H1 (cell line): ENCODE measurements at regions not wholly inside any gene's neighbourhood (a gene's known extent, or its start where the extent isn't known, plus 50 kb on each side); places are given as distances from the start of the nearest gene placed in this dataset.

Experiments
- CTCF ChIA-PET: fragments of 300-600 bp; sonication (Branson Sonifier 250); formaldehyde crosslinking; loops from one replicate; lab custom pipeline; 2021; ENCODE audit not compliant: partially characterized antibody; lab: Charles Lee
- POLR2A ChIA-PET: fragments of 300-600 bp; sonication (Branson Sonifier 250); formaldehyde crosslinking; loops from one replicate; lab custom pipeline; 2021; ENCODE audit warnings: inconsistent platforms; ENCODE audit not compliant: partially characterized antibody; lab: Charles Lee
- DNase-seq, 2 experiments: peaks; one replicate each; pipeline versions ENCODE4 v3.0.0 to v3.0.0-alpha.2; 2010 to 2022; ENCODE audit warnings: low spot score in 2 of 2, low read depth in 1 of 2, mixed read lengths in 1 of 2
- FAIRE-seq: peaks from 2 replicates; lab custom pipeline; 2011; peaks lifted over from hg19 to GRCh38; lab: Jason Lieb, UNC
- H2AFZ ChIP-seq: 2 replicates; pipeline ENCODE4 v1.8.1; 2012; ENCODE audit warnings: low read length, inconsistent platforms
- H2AK5ac ChIP-seq: 2 replicates; pipeline ENCODE4 v1.6.1; 2013; ENCODE audit warnings: low read depth, low read length
- H2BK120ac ChIP-seq: replicated peaks from 2 replicates; pipeline ENCODE3; 2013; ENCODE audit warnings: low read depth, low read length, inconsistent platforms
- H2BK12ac ChIP-seq: 2 replicates; pipeline ENCODE4 v1.6.1; 2013; ENCODE audit warnings: low read depth, low read length
- H2BK15ac ChIP-seq: 2 replicates; pipeline ENCODE4 v1.6.1; 2013; ENCODE audit warnings: low read length
- H2BK20ac ChIP-seq: 2 replicates; pipeline ENCODE4 v1.6.1; 2013; ENCODE audit warnings: low read length
- H2BK5ac ChIP-seq: 2 replicates; pipeline ENCODE4 v1.6.1; 2013; ENCODE audit warnings: low read depth, low read length
- H3K14ac ChIP-seq: 2 replicates; pipeline ENCODE4 v1.6.1; 2013; ENCODE audit warnings: inconsistent platforms; ENCODE audit not compliant: insufficient read length
- H3K18ac ChIP-seq: 2 replicates; pipeline ENCODE4 v1.6.1; 2013; ENCODE audit warnings: low read length; ENCODE audit errors: extremely low read depth
- H3K23ac ChIP-seq: 2 replicates; pipeline ENCODE4 v1.6.1; 2013; ENCODE audit warnings: inconsistent platforms; ENCODE audit not compliant: insufficient read length
- H3K23me2 ChIP-seq: 2 replicates; pipeline ENCODE4 v1.6.1; 2013; ENCODE audit warnings: low read depth, low read length
- H3K27ac ChIP-seq: 2 replicates; pipeline ENCODE4 v1.6.1; 2011; ENCODE audit warnings: low read depth, low read length, inconsistent platforms
- H3K27me3 ChIP-seq, 4 experiments: replicated peaks in 1 of 4; 1 replicate in 1 of 4; 2 replicates in 3 of 4; pipeline versions ENCODE4 v1.6.1 to v1.8.1; 2011 to 2013; ENCODE audit warnings: low read length in 3 of 4, mild to moderate bottlenecking in 3 of 4, inconsistent platforms in 2 of 4, mixed read lengths in 2 of 4, moderate library complexity in 1 of 4; ENCODE audit not compliant: control insufficient read depth in 3 of 4, insufficient read depth in 3 of 4; ENCODE audit errors: extremely low read depth in 1 of 4
- H3K36me3 ChIP-seq, 4 experiments: 2 replicates each; pipeline versions ENCODE4 v1.6.1 to v1.8.1; 2011 to 2013; ENCODE audit warnings: mild to moderate bottlenecking in 4 of 4, low read length in 3 of 4, moderate library complexity in 2 of 4, control low read depth in 1 of 4, inconsistent platforms in 1 of 4; ENCODE audit not compliant: insufficient read depth in 4 of 4, control insufficient read depth in 2 of 4
- H3K4ac ChIP-seq: replicated peaks from 2 replicates; pipeline ENCODE3; 2013; ENCODE audit warnings: low read length, low read depth, mixed read lengths, inconsistent platforms; ENCODE audit not compliant: insufficient read length
- H3K4me1 ChIP-seq, 4 experiments: replicated peaks in 1 of 4; 1 replicate in 1 of 4; 2 replicates in 3 of 4; pipeline versions ENCODE4 v1.6.1 to v1.8.1; 2011 to 2013; ENCODE audit warnings: low read length in 3 of 4, inconsistent platforms in 2 of 4, mixed read lengths in 1 of 4; ENCODE audit not compliant: insufficient read depth in 4 of 4, control insufficient read depth in 3 of 4
- H3K4me2 ChIP-seq, 2 experiments: 2 replicates each; pipeline versions ENCODE4 v1.6.1 to v1.8.1; 2011 to 2013; ENCODE audit warnings: low read depth in 2 of 2, low read length in 2 of 2, control low read depth in 1 of 2, inconsistent platforms in 1 of 2, mild to moderate bottlenecking in 1 of 2; ENCODE audit not compliant: insufficient read depth in 1 of 2
- H3K4me3 ChIP-seq, 4 experiments: fragments of 200-600, 300-600 bp in 1 of 4; sonication (generic), shearing (Covaris generic), sonication (Bioruptor Twin) in 1 of 4; 2 replicates each; pipeline versions ENCODE4 v1.5.1 to v1.8.1; 2011 to 2016; ENCODE audit warnings: low read length in 4 of 4, low read depth in 3 of 4, control low read depth in 2 of 4, inconsistent platforms in 2 of 4, mild to moderate bottlenecking in 2 of 4, mixed read lengths in 1 of 4, moderate library complexity in 1 of 4; ENCODE audit not compliant: insufficient read depth in 2 of 4; ENCODE audit errors: extremely low read depth in 1 of 4
- H3K56ac ChIP-seq: replicated peaks from 2 replicates; pipeline ENCODE3; 2013; ENCODE audit warnings: low read depth, mild to moderate bottlenecking, mixed read lengths, low read length, inconsistent platforms; ENCODE audit not compliant: insufficient read length
- H3K79me1 ChIP-seq: 2 replicates; pipeline ENCODE4 v1.6.1; 2013; ENCODE audit warnings: low read depth, low read length, control low read depth
- H3K79me2 ChIP-seq, 2 experiments: 2 replicates each; pipeline versions ENCODE4 v1.6.1 to v1.8.1; 2012 to 2013; ENCODE audit warnings: low read length in 2 of 2, mild to moderate bottlenecking in 2 of 2, inconsistent platforms in 1 of 2; ENCODE audit not compliant: insufficient read depth in 2 of 2, control insufficient read depth in 1 of 2
- H3K9ac ChIP-seq, 4 experiments: replicated peaks in 1 of 4; 1 replicate in 1 of 4; 2 replicates in 3 of 4; pipeline versions ENCODE4 v1.6.1 to v1.8.1; 2011 to 2013; ENCODE audit warnings: low read depth in 3 of 4, low read length in 3 of 4, control low read depth in 2 of 4, mild to moderate bottlenecking in 2 of 4, moderate library complexity in 2 of 4, inconsistent platforms in 1 of 4; ENCODE audit errors: extremely low read depth in 1 of 4
- H3K9me3 ChIP-seq, 2 experiments: 2 replicates each; pipeline versions ENCODE4 v1.6.1 to v1.8.1; 2012 to 2013; ENCODE audit warnings: mild to moderate bottlenecking in 2 of 2, moderate library complexity in 2 of 2, control low read depth in 1 of 2, inconsistent platforms in 1 of 2, low read depth in 1 of 2, low read length in 1 of 2, mixed read lengths in 1 of 2; ENCODE audit not compliant: insufficient read depth in 2 of 2
- H4K20me1 ChIP-seq, 2 experiments: replicated peaks in 1 of 2; 2 replicates each; pipeline versions ENCODE3 to v1.8.1; 2011 to 2013; ENCODE audit warnings: inconsistent platforms in 2 of 2, low read length in 2 of 2, mild to moderate bottlenecking in 1 of 2; ENCODE audit not compliant: insufficient read depth in 2 of 2, control insufficient read depth in 1 of 2
- H4K5ac ChIP-seq: 2 replicates; pipeline ENCODE4 v1.6.1; 2013; ENCODE audit warnings: low read length, low read depth, mixed read lengths, inconsistent platforms; ENCODE audit not compliant: insufficient read length
- H4K8ac ChIP-seq: 2 replicates; pipeline ENCODE4 v1.8.0; 2013; ENCODE audit warnings: mild to moderate bottlenecking, moderate library complexity, low read length, inconsistent platforms; ENCODE audit not compliant: insufficient read depth; ENCODE audit errors: extremely low read depth
- H4K91ac ChIP-seq: replicated peaks from 2 replicates; pipeline ENCODE3; 2013; ENCODE audit warnings: low read length, mixed read lengths, inconsistent platforms; ENCODE audit not compliant: insufficient read length
- BCL11A ChIP-seq, 2 experiments: IDR thresholded peaks; one replicate each; pipeline ENCODE4 v1.6.1; 2011; ENCODE audit warnings: low read depth in 2 of 2, low read length in 2 of 2, mild to moderate bottlenecking in 2 of 2
- GABPA ChIP-seq: IDR thresholded peaks from 2 replicates; pipeline ENCODE4 v1.6.1; 2011; ENCODE audit warnings: mild to moderate bottlenecking, low read length, moderate library complexity, borderline replicate concordance; ENCODE audit not compliant: insufficient read depth
- KDM1A ChIP-seq: fragments of 200-600, 300-600 bp; sonication (generic); IDR thresholded peaks from 2 replicates; pipeline ENCODE4 v1.7.1; 2016; ENCODE audit warnings: mild to moderate bottlenecking, low read length, borderline replicate concordance
- PHF8 ChIP-seq: fragments of 200-600 bp; sonication (generic); conservative IDR thresholded peaks from 2 replicates; pipeline ENCODE4 v1.7.1; 2012; ENCODE audit warnings: low read depth, mild to moderate bottlenecking, inconsistent platforms, low read length, moderate library complexity
- RNF2 ChIP-seq: fragments of 200-900, 300-1000 bp; sonication (generic); IDR thresholded peaks from 2 replicates; pipeline ENCODE4 v1.7.1; 2016; ENCODE audit warnings: borderline replicate concordance, low read depth, mild to moderate bottlenecking, antibody characterized with exemption, low read length; ENCODE audit not compliant: poor library complexity, severe bottlenecking; ENCODE audit errors: missing control alignments
- SAP30 ChIP-seq: fragments of 300-600 bp; sonication (generic); IDR thresholded peaks from 2 replicates; pipeline ENCODE4 v1.7.1; 2012; ENCODE audit warnings: low read length, moderate library complexity, mild to moderate bottlenecking, inconsistent platforms; ENCODE audit not compliant: insufficient read depth, insufficient replicate concordance
- SIRT6 ChIP-seq: IDR thresholded peaks from one replicate; pipeline ENCODE4 v1.7.1; 2012; ENCODE audit warnings: low read length, inconsistent platforms
- SP4 ChIP-seq: IDR thresholded peaks from 2 replicates; pipeline ENCODE4 v1.6.1; 2012; ENCODE audit warnings: low read length, inconsistent platforms
- SRF ChIP-seq: IDR thresholded peaks from 2 replicates; pipeline ENCODE4 v1.6.1; 2011; ENCODE audit warnings: mild to moderate bottlenecking, low read depth, low read length, moderate library complexity
- TEAD4 ChIP-seq: IDR thresholded peaks from 2 replicates; pipeline ENCODE4 v1.6.1; 2012; ENCODE audit warnings: low read depth, low read length, inconsistent platforms, mixed read lengths
- WGBS, 2 experiments: shearing (Covaris generic) in 1 of 2; methylation state at CpG; one replicate each; pipeline versions ENCODE4 v1.1.6 to v1.1.7; 2013 to 2015; ENCODE audit warnings: low lambda C conversion rate in 2 of 2, mixed read lengths in 2 of 2, inconsistent platforms in 1 of 2, low coverage in 1 of 2, missing lambda C conversion rate in 1 of 2; ENCODE audit not compliant: insufficient replicate concordance in 2 of 2, insufficient coverage in 1 of 2, insufficient read length in 1 of 2; ENCODE audit errors: extremely low coverage in 1 of 2, missing lambda C conversion rate in 1 of 2; 5-methylcytosine and 5-hydroxymethylcytosine counted together
- TF ChIP-seq, protein P1 (sequence below): IDR thresholded peaks from 2 replicates; pipeline ENCODE4 v1.6.1; 2012; ENCODE audit warnings: inconsistent platforms

DNA sequence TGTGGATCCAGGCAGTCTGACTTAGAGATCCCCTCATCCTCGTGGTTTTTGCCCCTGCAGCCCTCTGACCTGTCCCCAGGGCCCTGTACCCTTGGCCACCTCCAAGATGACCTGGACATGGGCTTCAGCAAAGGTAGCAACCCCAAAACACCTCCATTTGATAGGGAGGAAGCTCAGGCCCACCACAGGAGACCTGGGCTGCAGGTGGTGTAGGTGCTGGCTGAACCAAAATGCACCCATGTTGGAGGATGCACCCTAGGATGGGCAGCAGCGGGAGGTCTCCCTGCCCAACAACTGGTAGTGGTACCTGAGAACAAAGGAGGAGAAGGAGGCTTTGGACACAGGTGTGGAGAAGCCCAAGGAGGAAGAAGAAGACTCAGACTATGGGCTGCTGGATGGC lies 188.7 kb downstream of the ZNF716 start:
- Histone ChIP-seq H2BK20ac (no peak overlapping the region), H3K9ac (no peak overlapping the region), H3K27me3 (no peaks in the 10 kb centered on the region), H2BK5ac (no peak overlapping the region), H2AK5ac (no peak overlapping the region), H3K23ac (no peak overlapping the region), H4K8ac (no peak overlapping the region), H3K56ac (no peak overlapping the region), H3K4ac (no peak overlapping the region), H2AFZ (no peak overlapping the region), H3K4me2 (no peak overlapping the region), H3K79me1 (no peaks in the 10 kb centered on the region), H3K14ac (no peak overlapping the region), H2BK12ac (no peak overlapping the region), H3K79me2 (no peaks in the 10 kb centered on the region), H2BK15ac (no peak overlapping the region), H3K4me3 (no peak overlapping the region), H3K4me1 (no peaks in the 10 kb centered on the region), H4K5ac (no peak overlapping the region), H2BK120ac (no peak overlapping the region), H4K20me1 (no peaks in the 10 kb centered on the region), H3K18ac (no peak overlapping the region), H3K23me2 (no peaks in the 10 kb centered on the region), H4K91ac (no peak overlapping the region), H3K9me3 (peaks cover 23 to 43% of the 10 kb centered on the region in 2 experiments), H3K27ac (no peak overlapping the region), H3K36me3 (no peaks in the 10 kb centered on the region)
- ChIA-PET CTCF (no interaction called here), POLR2A (no interaction called here)
- DNase-seq, result no peak
- WGBS, 2 experiments, result 48% methylated on average over 2 of the region's 2 CpGs; no CpG with 5 or more reads in 1 of the 2 experiments
- FAIRE-seq, result no peak
- no peak for TF ChIP-seq SP4
- TF ChIP-seq SAP30, result no peak
- TF ChIP-seq KDM1A, result no peak
- no peak for TF ChIP-seq SRF
- TF ChIP-seq RNF2, result no peak
- TF ChIP-seq, protein P1, sequence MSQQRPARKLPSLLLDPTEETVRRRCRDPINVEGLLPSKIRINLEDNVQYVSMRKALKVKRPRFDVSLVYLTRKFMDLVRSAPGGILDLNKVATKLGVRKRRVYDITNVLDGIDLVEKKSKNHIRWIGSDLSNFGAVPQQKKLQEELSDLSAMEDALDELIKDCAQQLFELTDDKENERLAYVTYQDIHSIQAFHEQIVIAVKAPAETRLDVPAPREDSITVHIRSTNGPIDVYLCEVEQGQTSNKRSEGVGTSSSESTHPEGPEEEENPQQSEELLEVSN, result no peak
- TF ChIP-seq TEAD4, result no peak
- no peak for TF ChIP-seq GABPA
- TF ChIP-seq SIRT6, result no peak
- TF ChIP-seq BCL11A (IDR thresholded peaks at IDR 0.05; ENCODE audit: low read depth in 2 of 2, low read length in 2 of 2), result no peak
- no peak for TF ChIP-seq PHF8
